ENCODE measurements at regions not wholly inside any gene's neighbourhood (a gene's known extent, or its start where the extent isn't known, plus 50 kb on each side); places are given as distances from the start of the nearest gene placed in this dataset.

DNA sequence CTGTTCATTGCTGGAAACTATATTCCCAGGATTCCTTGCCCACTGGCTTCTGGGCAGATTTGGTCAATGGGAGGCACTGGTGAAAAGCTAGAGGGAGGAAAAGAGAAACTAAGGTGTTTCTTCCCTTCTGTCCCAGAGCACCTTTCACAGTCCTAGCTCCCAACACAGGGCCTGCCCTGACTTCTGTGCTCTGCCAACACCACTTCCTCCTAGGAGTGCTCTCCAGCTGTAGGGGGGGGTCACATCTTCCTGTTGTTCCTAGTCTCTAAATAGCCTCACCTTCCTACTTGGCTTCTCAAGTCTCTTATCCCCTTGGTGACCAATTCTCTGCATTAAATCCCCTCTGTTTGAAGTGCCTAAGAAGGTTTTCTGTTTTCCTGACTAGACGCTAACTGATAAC lies 115.4 kb downstream of the ADRB2 start:
- CTCF ChIA-PET: interaction anchor here (1.2 to 2.9 kb wide), 3 partner anchors 13 to 26 kb away, joined by 3 to 12 read pairs (median 4); no protein-coding TSS in a partner anchor

DNA sequence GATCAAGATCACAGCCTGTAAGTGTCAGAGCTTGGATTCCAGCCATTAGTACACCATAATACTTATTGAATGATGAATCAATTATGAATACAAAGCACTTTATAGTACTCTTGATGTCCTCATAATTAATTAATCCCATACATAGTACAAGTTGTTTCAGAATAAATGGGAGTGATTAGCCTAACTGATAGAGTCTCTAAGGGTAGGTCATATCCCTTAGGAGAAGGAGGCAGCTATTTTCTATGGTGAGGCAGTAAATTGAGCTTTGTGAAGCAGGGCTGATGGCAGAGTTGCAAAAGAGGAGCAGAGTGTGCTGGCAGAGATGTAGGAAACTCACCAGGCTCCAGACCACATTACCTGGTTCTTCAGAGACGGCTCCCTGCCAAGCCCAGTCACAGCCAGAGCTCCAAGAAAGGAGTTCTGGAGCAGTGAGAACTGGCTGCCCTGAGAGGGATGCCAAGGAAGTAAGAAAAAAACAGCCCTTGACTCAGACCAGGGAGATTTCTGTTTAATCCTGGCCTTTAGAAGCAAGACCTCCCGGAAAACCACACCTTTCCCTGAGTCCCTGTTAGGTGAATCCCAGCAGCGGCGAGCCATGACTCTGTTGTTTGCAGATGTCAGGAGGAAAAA lies 112.9 kb downstream of the SH3TC2 start:
- CTCF ChIA-PET: interaction anchor here (1.5 kb wide), 1 partner anchor 95 kb away, joined by 3 read pairs; no protein-coding TSS in a partner anchor
- H3K36me3 ChIP-seq (ENCODE audit: control insufficient read depth, insufficient read depth, low read length): no peaks in the 10 kb centered on the region
- TF ChIP-seq, protein P1, sequence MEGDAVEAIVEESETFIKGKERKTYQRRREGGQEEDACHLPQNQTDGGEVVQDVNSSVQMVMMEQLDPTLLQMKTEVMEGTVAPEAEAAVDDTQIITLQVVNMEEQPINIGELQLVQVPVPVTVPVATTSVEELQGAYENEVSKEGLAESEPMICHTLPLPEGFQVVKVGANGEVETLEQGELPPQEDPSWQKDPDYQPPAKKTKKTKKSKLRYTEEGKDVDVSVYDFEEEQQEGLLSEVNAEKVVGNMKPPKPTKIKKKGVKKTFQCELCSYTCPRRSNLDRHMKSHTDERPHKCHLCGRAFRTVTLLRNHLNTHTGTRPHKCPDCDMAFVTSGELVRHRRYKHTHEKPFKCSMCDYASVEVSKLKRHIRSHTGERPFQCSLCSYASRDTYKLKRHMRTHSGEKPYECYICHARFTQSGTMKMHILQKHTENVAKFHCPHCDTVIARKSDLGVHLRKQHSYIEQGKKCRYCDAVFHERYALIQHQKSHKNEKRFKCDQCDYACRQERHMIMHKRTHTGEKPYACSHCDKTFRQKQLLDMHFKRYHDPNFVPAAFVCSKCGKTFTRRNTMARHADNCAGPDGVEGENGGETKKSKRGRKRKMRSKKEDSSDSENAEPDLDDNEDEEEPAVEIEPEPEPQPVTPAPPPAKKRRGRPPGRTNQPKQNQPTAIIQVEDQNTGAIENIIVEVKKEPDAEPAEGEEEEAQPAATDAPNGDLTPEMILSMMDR (IDR thresholded peaks at IDR 0.05; ENCODE audit: insufficient read depth, low read depth, low read length): no peak
- POLR2A ChIA-PET: no interaction called here
- no peaks in the 10 kb centered on the region for H3K27me3 ChIP-seq (ENCODE audit: control insufficient read depth, insufficient read depth, low read length)
- no peak overlapping the region for H3K4me3 ChIP-seq (ENCODE audit: low read depth, low read length)
- DNase-seq (ENCODE audit: low read depth): no peak

More for the DNA sequence above, 115.4 kb downstream of the ADRB2 start:
- TF ChIP-seq, protein P1 (IDR thresholded peaks at IDR 0.05; ENCODE audit: insufficient read depth, low read depth, low read length): no peak
- no peak overlapping the region for H3K4me3 ChIP-seq (ENCODE audit: low read depth, low read length)
- no peaks in the 10 kb centered on the region for H3K27me3 ChIP-seq (ENCODE audit: control insufficient read depth, insufficient read depth, low read length)
- DNase-seq (ENCODE audit: low read depth): no peak
- POLR2A ChIA-PET: no interaction called here
- no peaks in the 10 kb centered on the region for H3K36me3 ChIP-seq (ENCODE audit: control insufficient read depth, insufficient read depth, low read length)

DNA sequence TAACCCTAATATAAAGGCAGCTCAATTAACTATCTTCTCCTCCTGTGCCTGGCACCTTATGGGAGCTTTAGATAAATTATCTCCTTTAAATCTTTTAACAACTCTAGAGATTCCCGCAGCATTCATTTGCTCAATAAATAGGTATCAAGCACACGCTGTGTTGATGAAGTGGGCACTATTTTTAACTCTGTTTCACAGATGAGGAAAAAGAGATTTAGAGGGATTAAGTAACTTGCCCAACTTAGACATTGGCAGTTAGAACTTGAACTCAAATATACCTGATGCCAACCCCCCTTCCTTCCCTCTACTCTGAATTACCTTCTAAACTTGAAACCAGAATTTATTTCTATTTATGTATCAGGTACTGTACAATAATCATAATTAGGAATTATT lies 112.4 kb downstream of the SH3TC2 start:
- no peaks in the 10 kb centered on the region for H3K27me3 ChIP-seq (ENCODE audit: control insufficient read depth, insufficient read depth, low read length)
- ChIA-PET CTCF (interaction anchor here (1.5 kb wide), 2 partner anchors 12 to 94 kb away, joined by 3 read pairs; no protein-coding TSS in a partner anchor), POLR2A (no interaction called here)
- H3K36me3 ChIP-seq (ENCODE audit: control insufficient read depth, insufficient read depth, low read length): no peaks in the 10 kb centered on the region
- TF ChIP-seq, protein P1 (IDR thresholded peaks at IDR 0.05; ENCODE audit: insufficient read depth, low read depth, low read length): no peak
- no peak for DNase-seq (ENCODE audit: low read depth)
- no peak overlapping the region for H3K4me3 ChIP-seq (ENCODE audit: low read depth, low read length)

DNA sequence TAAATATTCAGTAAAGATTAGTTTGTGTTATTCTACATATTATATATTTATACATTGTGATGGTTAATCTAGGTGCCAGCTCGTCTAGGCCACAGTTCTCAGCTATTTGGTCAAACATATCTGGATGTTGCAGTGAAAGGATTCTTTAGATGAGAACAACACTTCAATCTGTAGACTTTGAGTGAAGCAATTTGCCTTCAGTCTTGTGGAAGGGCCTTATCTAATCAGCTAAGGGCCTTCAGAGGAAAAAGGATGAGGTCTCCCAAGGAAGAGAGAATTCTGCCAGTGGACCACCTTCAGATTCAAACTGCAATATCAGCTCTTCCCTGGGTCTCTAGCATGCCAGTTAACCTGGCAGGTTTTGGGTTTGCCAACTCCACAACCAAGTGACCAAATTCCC lies 112.0 kb downstream of the SH3TC2 start:
- POLR2A ChIA-PET: interaction anchor here (0.5 kb wide), 1 partner anchor 210 kb away, joined by 3 read pairs; no protein-coding TSS in a partner anchor

DNA sequence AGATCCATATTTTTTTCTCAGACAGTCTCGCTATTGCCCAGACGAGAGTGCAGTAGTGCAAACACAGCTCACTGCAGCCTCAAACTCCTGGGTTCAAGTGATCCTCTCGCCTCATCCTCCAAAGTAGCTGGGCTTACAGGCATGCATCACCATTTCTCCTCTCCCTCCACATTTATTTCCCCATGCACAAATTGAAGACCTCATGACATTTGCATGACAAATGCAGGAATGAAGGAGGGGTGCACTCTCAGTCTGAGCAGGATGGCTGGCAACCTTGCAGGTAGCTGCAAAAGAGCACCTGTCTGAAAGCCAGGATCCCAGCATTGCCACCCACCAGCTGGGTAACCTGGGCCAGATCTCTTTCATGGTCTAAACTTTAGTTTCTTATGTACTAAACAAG lies 111.2 kb downstream of the SH3TC2 start:
- Histone ChIP-seq H3K27me3 (ENCODE audit: control insufficient read depth, insufficient read depth, low read length) (no peaks in the 10 kb centered on the region), H3K36me3 (ENCODE audit: control insufficient read depth, insufficient read depth, low read length) (no peaks in the 10 kb centered on the region), H3K4me3 (ENCODE audit: low read depth, low read length) (no peak overlapping the region)
- no peak for DNase-seq (ENCODE audit: low read depth)
- POLR2A ChIA-PET: no interaction called here
- CTCF ChIA-PET: interaction anchor here (0.7 to 1.5 kb wide), 2 partner anchors 11 to 47 kb away, joined by 3 read pairs; no protein-coding TSS in a partner anchor
- TF ChIP-seq, protein P1 (IDR thresholded peaks at IDR 0.05; ENCODE audit: insufficient read depth, low read depth, low read length): no peak

More for the DNA sequence above, 112.0 kb downstream of the SH3TC2 start:
- CTCF ChIA-PET: interaction anchor here (1.5 kb wide), 2 partner anchors 11 to 94 kb away, joined by 3 read pairs; no protein-coding TSS in a partner anchor
- TF ChIP-seq, protein P1 (IDR thresholded peaks at IDR 0.05; ENCODE audit: insufficient read depth, low read depth, low read length): no peak
- H3K36me3 ChIP-seq (ENCODE audit: control insufficient read depth, insufficient read depth, low read length): no peaks in the 10 kb centered on the region
- H3K4me3 ChIP-seq (ENCODE audit: low read depth, low read length): no peak overlapping the region
- no peaks in the 10 kb centered on the region for H3K27me3 ChIP-seq (ENCODE audit: control insufficient read depth, insufficient read depth, low read length)
- DNase-seq (ENCODE audit: low read depth): no peak

All from BJ (cell line).